Activated naive CD4-positive, alpha-beta T cell treated with anti-CD3 and anti-CD28 coated beads, Interleukin-2, amount 10 ng/mL, durations not matched to agents 7 days and 5 days (primary cell): ENCODE measurements at regions not wholly inside any gene's neighbourhood (a gene's known extent, or its start where the extent isn't known, plus 50 kb on each side); places are given as distances from the start of the nearest gene placed in this dataset.

ENCODE experiments used
- CTCF ChIA-PET: fragments of 350-600 bp; sonication (Branson Sonifier 250); formaldehyde crosslinking; loops from one replicate; lab custom pipeline; 2021; ENCODE audit warnings: antibody characterized with exemption; lab: Charles Lee
- DNase-seq: peaks from one replicate; pipeline ENCODE4 v3.0.0-alpha.2; 2020
- H3K27ac Mint-ChIP-seq: one replicate; pipeline ENCODE4 v1.8.0; 2021; ENCODE audit warnings: mild to moderate bottlenecking, moderate library complexity, mixed read lengths
- H3K27me3 Mint-ChIP-seq: one replicate; pipeline ENCODE4 v1.8.0; 2021; ENCODE audit warnings: mild to moderate bottlenecking, mixed read lengths
- H3K36me3 Mint-ChIP-seq: one replicate; pipeline ENCODE4 v1.8.0; 2021; ENCODE audit warnings: mixed read lengths
- H3K4me1 Mint-ChIP-seq: one replicate; pipeline ENCODE4 v1.8.0; 2021; ENCODE audit warnings: mixed read lengths
- H3K4me3 Mint-ChIP-seq: one replicate; pipeline ENCODE4 v1.8.0; 2021; ENCODE audit warnings: mild to moderate bottlenecking, moderate library complexity, mixed read lengths
- H3K9me3 Mint-ChIP-seq: one replicate; pipeline ENCODE4 v1.8.0; 2021; ENCODE audit warnings: mixed read lengths

DNA sequence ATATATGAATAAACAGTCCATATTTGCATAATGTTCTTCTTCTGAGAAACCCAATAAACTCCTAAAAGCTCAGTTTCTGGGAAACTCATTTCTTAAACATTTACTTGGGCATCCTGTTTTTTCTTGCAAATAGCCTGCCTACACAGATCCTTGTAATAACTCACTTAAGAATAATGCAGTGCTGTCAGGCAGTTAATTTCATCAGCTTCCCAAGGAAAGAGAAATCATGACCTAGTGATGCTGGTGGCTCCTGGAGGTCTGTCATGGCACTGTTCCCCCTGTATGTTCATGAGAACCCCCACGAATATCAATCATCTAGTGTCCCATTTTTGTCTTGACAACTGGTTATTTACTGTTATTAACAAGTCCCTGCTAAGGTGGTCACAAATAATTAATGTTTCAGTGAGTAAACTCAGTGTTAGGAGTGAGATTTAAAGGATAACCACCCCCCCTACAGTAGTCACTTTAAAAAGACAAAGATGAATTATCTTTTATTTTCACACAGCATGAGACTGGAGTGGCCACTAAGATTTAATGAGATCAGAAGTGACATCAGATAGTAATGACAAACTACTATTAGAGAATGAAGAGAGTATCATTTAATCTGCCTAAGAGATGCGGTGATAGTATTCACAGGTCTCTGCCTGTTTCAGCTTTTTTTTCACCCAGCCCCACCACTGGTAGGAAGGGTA, 279.5 kb upstream of the NECTIN3 start:
- CTCF ChIA-PET: no interaction called here
- no peak for DNase-seq
- Mint-ChIP-seq H3K4me3 (no peak overlapping the region), H3K27ac (no peak overlapping the region), H3K36me3 (no peaks in the 10 kb centered on the region), H3K9me3 (no peaks in the 10 kb centered on the region), H3K27me3 (no peaks in the 10 kb centered on the region), H3K4me1 (no peaks in the 10 kb centered on the region)

DNA sequence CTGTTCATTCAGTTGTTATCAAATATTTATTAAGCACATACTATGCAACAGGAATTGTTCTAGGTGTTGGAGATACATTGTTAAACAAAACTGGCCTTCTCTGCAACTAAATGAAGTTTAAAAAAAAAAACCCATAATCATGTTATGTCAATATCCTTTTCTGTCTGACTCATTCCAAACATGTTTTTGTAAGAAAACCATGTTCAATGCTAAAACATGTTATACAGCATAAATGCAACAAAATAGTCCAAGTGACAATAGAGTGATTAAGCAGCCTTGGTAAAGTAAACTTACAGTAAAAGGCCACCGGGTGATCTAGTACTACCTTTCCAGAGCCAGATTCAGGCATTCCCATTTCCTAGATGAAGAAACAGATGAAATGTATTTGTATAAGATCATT, 278.0 kb upstream of the NECTIN3 start:
- CTCF ChIA-PET: interaction anchor here (0.6 kb wide), 1 partner anchor 327 kb away, joined by 3 read pairs; no protein-coding TSS in a partner anchor
- DNase-seq: no peak
- no peaks in the 10 kb centered on the region for H3K9me3 Mint-ChIP-seq
- no peak overlapping the region for H3K27ac Mint-ChIP-seq
- no peaks in the 10 kb centered on the region for H3K36me3 Mint-ChIP-seq
- no peaks in the 10 kb centered on the region for H3K27me3 Mint-ChIP-seq
- no peaks in the 10 kb centered on the region for H3K4me1 Mint-ChIP-seq
- H3K4me3 Mint-ChIP-seq: no peak overlapping the region

DNA sequence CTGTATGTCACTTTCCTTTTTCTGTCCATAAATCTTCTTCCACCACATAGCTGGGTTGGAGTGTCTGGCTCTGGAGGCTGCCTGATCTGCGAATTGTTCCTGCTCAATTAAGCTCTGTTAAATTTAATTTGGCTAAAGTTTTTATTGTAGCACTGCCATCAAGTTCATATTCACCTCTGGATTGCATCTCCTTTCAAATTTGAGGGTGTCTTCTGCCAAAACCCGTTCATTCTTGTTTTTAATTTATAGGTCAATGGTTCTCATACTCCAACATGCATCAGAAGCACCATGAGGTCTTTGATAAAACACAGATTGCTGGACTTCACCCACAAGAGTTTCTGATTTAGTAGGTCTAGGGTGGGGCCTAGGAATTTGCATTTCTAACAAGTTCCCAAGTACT, 276.5 kb upstream of the NECTIN3 start:
- Mint-ChIP-seq H3K27ac (no peak overlapping the region), H3K4me1 (no peaks in the 10 kb centered on the region), H3K27me3 (no peaks in the 10 kb centered on the region), H3K36me3 (no peaks in the 10 kb centered on the region), H3K4me3 (no peak overlapping the region), H3K9me3 (no peaks in the 10 kb centered on the region)
- no peak for DNase-seq
- CTCF ChIA-PET: no interaction called here

DNA sequence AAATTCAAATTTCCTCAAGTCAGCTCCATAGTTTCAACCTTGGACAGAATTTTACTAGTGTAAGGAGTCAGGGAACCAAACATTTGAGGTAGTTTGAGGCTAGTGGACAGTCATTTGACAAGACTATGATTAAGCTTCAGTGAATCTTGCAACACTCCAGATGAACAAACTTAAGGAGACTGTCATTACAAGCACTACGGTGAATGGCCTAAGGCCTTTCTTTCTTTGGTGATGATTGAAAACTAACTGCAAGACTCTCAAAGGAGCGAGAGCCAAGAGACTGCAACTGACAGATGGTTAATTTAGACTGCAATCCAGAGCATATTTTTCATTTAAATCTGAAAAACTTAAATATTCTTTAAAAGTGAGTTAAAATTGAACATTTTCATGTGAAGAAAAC, 272.3 kb upstream of the NECTIN3 start:
- peaks cover 6% of the 10 kb centered on the region for H3K4me1 Mint-ChIP-seq
- DNase-seq: no peak
- CTCF ChIA-PET: no interaction called here

DNA sequence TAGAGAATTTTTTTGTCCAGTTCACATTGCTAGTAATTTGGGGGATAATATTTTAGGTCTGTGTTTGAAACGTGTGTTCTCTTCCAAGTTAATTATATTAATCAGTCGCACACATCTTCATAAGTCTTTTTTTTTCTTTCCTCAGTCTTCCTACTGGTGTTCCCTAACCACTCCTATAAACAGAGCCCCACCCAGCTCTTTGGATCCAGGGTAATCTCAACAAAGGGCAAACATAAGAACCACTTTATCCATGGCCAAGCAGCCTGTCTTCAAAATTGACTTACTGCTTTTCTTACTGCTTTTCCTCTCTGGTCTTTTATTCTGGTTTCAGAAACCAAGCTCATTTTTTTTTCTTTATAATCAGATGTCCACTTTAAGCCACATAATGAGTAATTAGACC, 266.8 kb upstream of the NECTIN3 start:
- Mint-ChIP-seq H3K27ac (no peak overlapping the region), H3K4me1 (peaks cover 6% of the 10 kb centered on the region), H3K36me3 (no peaks in the 10 kb centered on the region), H3K4me3 (no peak overlapping the region), H3K27me3 (no peaks in the 10 kb centered on the region), H3K9me3 (no peaks in the 10 kb centered on the region)
- CTCF ChIA-PET: no interaction called here
- DNase-seq: no peak

More for the DNA sequence above, 272.3 kb upstream of the NECTIN3 start:
- H3K27ac Mint-ChIP-seq: no peak overlapping the region
- H3K9me3 Mint-ChIP-seq: no peaks in the 10 kb centered on the region
- H3K4me3 Mint-ChIP-seq: no peak overlapping the region
- no peaks in the 10 kb centered on the region for H3K27me3 Mint-ChIP-seq
- no peaks in the 10 kb centered on the region for H3K36me3 Mint-ChIP-seq

DNA sequence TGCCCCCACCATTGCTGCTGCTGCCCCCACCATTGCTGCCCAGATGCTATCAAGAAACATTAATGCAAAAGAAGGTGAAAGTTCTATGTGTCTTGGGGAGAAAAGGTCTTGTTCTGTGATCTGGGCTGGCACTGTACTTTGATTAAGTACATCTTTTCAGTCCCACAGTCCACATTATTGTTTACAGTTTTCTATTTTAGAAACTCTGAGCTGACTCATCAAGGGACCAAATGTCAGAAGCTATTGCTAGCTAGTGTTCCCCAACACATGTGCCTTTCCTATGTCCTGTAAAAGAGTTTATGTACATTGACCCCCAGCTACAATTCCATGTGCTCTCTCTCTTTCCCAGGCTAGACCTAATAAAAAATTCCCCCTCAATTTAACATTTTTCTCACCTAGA, 264.7 kb upstream of the NECTIN3 start:
- peaks cover 6% of the 10 kb centered on the region for H3K4me1 Mint-ChIP-seq
- CTCF ChIA-PET: no interaction called here
- no peak overlapping the region for H3K4me3 Mint-ChIP-seq
- H3K9me3 Mint-ChIP-seq: no peaks in the 10 kb centered on the region
- no peak for DNase-seq
- H3K27ac Mint-ChIP-seq: no peak overlapping the region
- no peaks in the 10 kb centered on the region for H3K27me3 Mint-ChIP-seq
- no peaks in the 10 kb centered on the region for H3K36me3 Mint-ChIP-seq

DNA sequence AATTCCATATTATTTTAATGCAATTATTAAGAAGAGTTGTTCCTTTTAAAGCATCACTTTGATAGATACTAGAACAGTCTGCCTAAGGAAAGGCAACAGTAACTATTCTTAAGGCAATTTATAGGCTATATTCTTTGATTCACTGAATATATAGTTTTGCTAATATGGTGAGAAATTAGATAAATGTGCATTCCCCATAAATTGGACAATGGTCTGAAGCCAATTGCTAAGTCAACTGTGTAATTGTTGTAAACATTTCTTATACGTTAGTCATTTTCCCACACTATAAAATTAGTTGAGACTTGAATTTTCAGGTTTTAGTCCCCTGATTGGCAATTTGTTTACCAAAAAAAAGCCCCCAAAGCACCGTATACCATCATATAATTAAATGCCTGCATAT, 263.0 kb upstream of the NECTIN3 start:
- Mint-ChIP-seq H3K4me1 (peaks cover under 1% of the 10 kb centered on the region), H3K4me3 (no peak overlapping the region), H3K9me3 (no peaks in the 10 kb centered on the region), H3K27me3 (no peaks in the 10 kb centered on the region), H3K27ac (no peak overlapping the region), H3K36me3 (no peaks in the 10 kb centered on the region)
- no peak for DNase-seq
- CTCF ChIA-PET: no interaction called here

DNA sequence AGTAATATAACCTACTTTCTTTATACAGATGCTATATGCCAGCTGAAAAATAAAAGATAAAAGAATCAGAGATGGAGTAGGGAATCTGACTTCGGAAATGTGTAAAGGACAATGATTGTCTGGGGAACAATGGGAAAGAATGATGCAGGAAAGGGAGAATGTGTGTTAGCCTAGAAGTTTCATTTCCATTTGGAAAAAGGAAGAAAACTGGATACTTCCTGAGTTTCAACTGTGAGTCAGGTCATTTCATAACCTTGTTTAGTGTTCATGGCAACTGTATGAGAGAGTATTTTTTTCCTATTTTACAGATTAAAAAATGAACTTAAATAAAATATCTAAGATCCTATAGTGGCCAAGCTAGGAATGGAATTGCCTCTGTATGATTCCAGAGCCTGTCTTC, 261.3 kb upstream of the NECTIN3 start:
- CTCF ChIA-PET: no interaction called here
- Mint-ChIP-seq H3K9me3 (no peaks in the 10 kb centered on the region), H3K27me3 (no peaks in the 10 kb centered on the region), H3K4me3 (no peak overlapping the region), H3K36me3 (no peaks in the 10 kb centered on the region), H3K27ac (no peak overlapping the region), H3K4me1 (peaks cover 5% of the 10 kb centered on the region)
- no peak for DNase-seq

DNA sequence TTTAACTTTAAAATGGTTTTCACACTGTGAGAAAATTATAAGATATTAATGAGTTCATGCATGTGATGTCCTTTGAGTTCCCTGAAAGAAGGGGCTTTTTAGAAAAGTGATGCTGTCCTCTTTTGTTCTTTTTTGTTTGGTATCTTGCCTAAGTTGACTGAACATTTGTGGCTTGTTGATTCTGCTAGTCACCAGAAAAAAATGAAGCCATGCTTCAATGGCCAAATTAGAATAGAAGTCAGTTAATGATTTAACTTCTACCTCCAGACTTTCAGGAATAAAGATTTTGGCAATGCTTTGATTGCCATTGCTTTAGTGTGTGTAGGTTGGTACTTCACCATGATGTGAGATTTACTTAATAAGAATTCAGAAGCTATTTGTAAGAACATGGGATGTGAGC, 260.6 kb upstream of the NECTIN3 start:
- no peaks in the 10 kb centered on the region for H3K36me3 Mint-ChIP-seq
- H3K27me3 Mint-ChIP-seq: no peaks in the 10 kb centered on the region
- no peak overlapping the region for H3K4me3 Mint-ChIP-seq
- peaks cover 5% of the 10 kb centered on the region for H3K4me1 Mint-ChIP-seq
- no peak for DNase-seq
- CTCF ChIA-PET: no interaction called here
- no peaks in the 10 kb centered on the region for H3K9me3 Mint-ChIP-seq
- H3K27ac Mint-ChIP-seq: no peak overlapping the region

DNA sequence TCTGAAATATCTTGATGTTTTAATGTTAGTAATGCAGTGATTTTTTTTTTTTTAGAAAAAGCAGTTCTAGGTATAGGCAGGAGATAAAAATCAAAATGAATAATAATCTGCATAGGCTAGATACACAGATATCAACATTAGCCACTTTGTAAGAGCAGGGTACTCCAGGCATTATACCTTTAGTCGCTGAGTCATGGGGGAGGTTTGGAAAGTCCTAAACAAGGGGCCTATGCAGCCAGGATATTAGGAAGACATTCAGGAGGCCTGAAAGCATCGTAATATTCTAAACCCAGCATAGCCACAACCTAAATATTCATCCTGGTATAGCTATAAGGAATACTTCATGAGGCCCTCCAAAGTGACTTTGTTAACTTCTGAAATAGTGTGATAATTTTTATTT, 258.1 kb upstream of the NECTIN3 start:
- H3K27ac Mint-ChIP-seq: no peak overlapping the region
- DNase-seq: no peak
- no peaks in the 10 kb centered on the region for H3K27me3 Mint-ChIP-seq
- CTCF ChIA-PET: interaction anchor here (0.8 kb wide), 1 partner anchor 13 kb away, joined by 3 read pairs; no protein-coding TSS in a partner anchor
- H3K36me3 Mint-ChIP-seq: no peaks in the 10 kb centered on the region
- H3K4me3 Mint-ChIP-seq: no peak overlapping the region
- H3K4me1 Mint-ChIP-seq: peaks cover 5% of the 10 kb centered on the region
- H3K9me3 Mint-ChIP-seq: no peaks in the 10 kb centered on the region

DNA sequence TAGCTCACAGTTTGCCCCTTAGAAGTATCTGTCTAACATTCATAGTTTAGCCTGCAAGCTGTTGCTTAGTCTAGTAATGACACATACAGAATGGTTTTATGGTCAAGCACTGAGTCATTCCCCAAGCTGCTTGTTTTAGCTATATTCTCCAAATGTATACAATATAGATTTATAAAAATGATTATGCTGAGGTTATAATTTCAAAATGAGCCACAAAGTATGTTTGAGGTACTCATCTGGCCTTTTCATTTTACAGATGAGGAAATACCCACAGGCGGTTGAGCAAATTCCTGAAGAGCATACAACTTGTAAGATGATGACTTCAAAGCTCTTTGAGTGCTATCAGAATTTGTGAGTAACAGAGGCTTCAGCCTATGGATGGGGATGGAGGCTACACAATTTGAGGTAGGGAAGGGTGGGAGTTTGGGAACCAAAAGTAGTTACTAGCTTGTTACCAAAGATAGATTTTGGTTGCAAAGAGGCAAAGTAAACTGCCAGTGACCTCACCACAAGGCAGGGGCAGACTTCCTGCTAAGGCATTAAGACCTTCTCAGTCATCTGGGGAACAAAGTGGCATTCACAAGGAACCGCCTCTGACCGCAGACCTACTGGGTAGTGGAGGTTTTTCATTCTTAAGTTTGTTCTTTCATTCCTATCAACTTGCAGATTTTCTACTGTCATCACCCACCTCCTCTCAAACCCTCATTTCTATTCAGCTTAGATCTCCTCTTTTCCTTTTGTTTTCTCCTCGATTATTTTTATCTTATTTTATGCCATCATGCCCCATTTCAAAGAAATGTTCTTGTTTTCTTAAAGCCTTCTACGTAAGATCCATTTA, 257.2 kb upstream of the NECTIN3 start:
- peaks cover 5% of the 10 kb centered on the region for H3K4me1 Mint-ChIP-seq
- no peaks in the 10 kb centered on the region for H3K27me3 Mint-ChIP-seq
- no peaks in the 10 kb centered on the region for H3K36me3 Mint-ChIP-seq
- H3K9me3 Mint-ChIP-seq: no peaks in the 10 kb centered on the region
- peak overlapping the region; percentile 38 for H3K27ac Mint-ChIP-seq
- peak; percentile 20 for DNase-seq
- CTCF ChIA-PET: interaction anchor here (0.8 kb wide), 1 partner anchor 14 kb away, joined by 3 read pairs; no protein-coding TSS in a partner anchor
- H3K4me3 Mint-ChIP-seq: no peak overlapping the region

DNA sequence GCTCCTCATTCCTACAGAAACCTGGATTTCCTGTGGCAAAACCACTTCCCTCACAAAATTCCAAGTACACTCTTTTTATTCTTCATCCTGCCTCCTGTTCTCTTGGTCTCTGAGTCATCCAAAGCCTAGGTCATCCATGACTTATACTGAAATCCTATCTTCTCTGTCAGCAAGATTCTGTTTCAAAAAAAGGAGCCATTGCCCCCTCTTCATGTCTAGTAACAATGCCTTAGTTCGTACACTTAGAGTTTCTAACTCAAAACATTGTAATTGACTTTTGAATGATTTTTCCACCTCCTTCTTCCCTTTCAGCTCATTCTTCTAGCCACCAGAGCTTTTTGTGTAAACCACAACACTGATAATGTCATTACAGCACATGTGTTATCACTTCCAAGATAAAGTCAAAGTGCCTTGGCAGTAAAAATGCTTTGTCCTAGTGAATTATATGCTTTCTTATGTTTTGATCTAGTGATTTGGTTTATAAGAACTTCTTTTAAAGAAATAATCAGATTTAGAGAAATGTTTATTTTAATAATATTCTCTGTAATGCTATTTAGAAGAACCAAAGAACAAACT, 256.5 kb upstream of the NECTIN3 start:
- CTCF ChIA-PET: no interaction called here

DNA sequence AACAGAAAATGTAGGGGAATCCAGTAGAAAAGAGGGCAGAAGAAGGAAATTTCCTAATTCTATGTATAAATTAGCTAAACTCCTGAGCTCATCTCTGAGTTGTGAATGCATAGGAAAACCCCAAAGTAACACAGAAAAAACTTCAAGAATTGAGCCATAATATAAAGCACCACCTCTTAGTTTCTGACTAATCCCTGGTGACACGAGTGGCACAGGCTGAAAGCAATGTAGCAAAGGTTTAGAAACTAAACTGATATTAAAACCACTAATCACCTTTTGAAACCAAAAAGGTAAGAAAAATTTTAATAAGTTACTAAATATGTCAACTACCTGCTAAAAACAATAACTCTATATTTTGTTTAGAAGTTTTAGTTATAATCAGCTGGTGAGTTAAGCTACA, 255.6 kb upstream of the NECTIN3 start:
- DNase-seq: no peak
- Mint-ChIP-seq H3K4me3 (no peak overlapping the region), H3K27me3 (no peaks in the 10 kb centered on the region), H3K4me1 (peaks cover 5% of the 10 kb centered on the region), H3K36me3 (no peaks in the 10 kb centered on the region), H3K27ac (no peak overlapping the region), H3K9me3 (no peaks in the 10 kb centered on the region)
- CTCF ChIA-PET: no interaction called here

More for the DNA sequence above, 256.5 kb upstream of the NECTIN3 start:
- H3K4me1 Mint-ChIP-seq: peaks cover 5% of the 10 kb centered on the region
- H3K27ac Mint-ChIP-seq: no peak overlapping the region
- no peak for DNase-seq
- H3K4me3 Mint-ChIP-seq: no peak overlapping the region
- no peaks in the 10 kb centered on the region for H3K9me3 Mint-ChIP-seq
- H3K36me3 Mint-ChIP-seq: no peaks in the 10 kb centered on the region
- no peaks in the 10 kb centered on the region for H3K27me3 Mint-ChIP-seq

DNA sequence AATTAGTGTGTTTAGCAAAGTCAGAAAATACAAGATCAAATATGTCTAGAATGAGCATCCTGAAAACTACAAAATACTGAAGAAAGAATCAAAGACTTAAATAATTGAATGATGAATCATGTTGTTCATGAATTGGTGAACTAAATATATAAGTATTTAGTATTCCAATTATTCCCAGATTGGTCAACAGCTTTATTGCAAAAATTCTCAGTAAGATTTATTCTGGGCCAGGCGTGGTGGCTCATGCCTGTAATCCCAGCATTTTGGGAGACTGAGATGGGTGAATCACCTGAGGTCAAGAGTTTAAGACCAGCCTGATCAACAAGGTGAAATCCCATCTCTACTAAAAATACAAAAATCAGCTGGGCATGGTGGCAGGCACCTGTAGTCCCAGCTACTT, 250.0 kb upstream of the NECTIN3 start:
- H3K27me3 Mint-ChIP-seq: no peaks in the 10 kb centered on the region
- H3K4me1 Mint-ChIP-seq: no peaks in the 10 kb centered on the region
- CTCF ChIA-PET: no interaction called here
- no peaks in the 10 kb centered on the region for H3K9me3 Mint-ChIP-seq
- H3K4me3 Mint-ChIP-seq: no peak overlapping the region
- no peak overlapping the region for H3K27ac Mint-ChIP-seq
- H3K36me3 Mint-ChIP-seq: no peaks in the 10 kb centered on the region
- no peak for DNase-seq

DNA sequence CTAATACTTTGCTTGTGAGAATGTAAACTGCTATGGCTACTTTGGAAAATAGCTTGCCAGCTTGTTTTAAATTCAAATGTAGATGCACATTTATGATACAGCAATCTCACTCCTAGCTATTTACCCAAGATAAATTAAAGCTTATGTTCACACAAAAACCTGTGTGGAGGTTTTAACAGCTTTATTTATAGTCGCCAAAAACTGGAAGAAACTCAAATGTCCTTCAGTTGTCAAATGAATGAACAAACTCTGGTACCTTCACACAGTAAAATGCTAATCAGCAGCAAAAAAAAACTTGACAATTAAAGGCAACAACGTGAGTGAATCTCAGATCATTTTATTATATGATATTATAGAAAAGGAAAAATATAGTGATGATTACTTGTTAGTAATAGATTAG, 248.6 kb upstream of the NECTIN3 start:
- no peaks in the 10 kb centered on the region for H3K27me3 Mint-ChIP-seq
- no peak overlapping the region for H3K4me3 Mint-ChIP-seq
- no peak for DNase-seq
- H3K9me3 Mint-ChIP-seq: no peaks in the 10 kb centered on the region
- no peaks in the 10 kb centered on the region for H3K36me3 Mint-ChIP-seq
- no peak overlapping the region for H3K27ac Mint-ChIP-seq
- CTCF ChIA-PET: no interaction called here
- no peaks in the 10 kb centered on the region for H3K4me1 Mint-ChIP-seq
